Esophagus squamous epithelium (tissue), 5 donors: ENCODE measurements at regions not wholly inside any gene's neighbourhood (a gene's known extent, or its start where the extent isn't known, plus 50 kb on each side); places are given as distances from the start of the nearest gene placed in this dataset.

Experiments
- DNase-seq: peaks from one replicate; lab custom pipeline; 2025; lab: John Stamatoyannopoulos, UW
- H3K27ac ChIP-seq, 4 donors: fragments of 200-600 bp; sonication (generic); one replicate each; pipeline ENCODE4 v1.5.1; 2016 to 2019; ENCODE audit warnings: mild to moderate bottlenecking in 1 of 4
- H3K27me3 ChIP-seq, 4 donors: fragments of 200-600 bp; sonication (generic); 1 replicate in 3 of 4; 2 replicates in 1 of 4; pipeline versions ENCODE4 v1.5.1 to v1.6.0; 2017 to 2021; ENCODE audit warnings: antibody characterized with exemption in 1 of 4
- H3K36me3 ChIP-seq, 3 donors: fragments of 200-600 bp; sonication (generic); one replicate each; pipeline ENCODE4 v1.5.1; 2016 to 2019
- H3K4me1 ChIP-seq, 3 donors: fragments of 200-600 bp; sonication (generic); one replicate each; pipeline ENCODE4 v1.5.1; 2017 to 2019
- H3K4me3 ChIP-seq, 4 donors: fragments of 200-600 bp; sonication (generic); 1 replicate in 3 of 4; 2 replicates in 1 of 4; pipeline ENCODE4 v1.5.1; 2016 to 2019; ENCODE audit warnings: mild to moderate bottlenecking in 2 of 4, moderate library complexity in 1 of 4
- H3K9me3 ChIP-seq, 3 donors: fragments of 200-600 bp; sonication (generic); one replicate each; pipeline ENCODE4 v1.5.1; 2016 to 2019
- CTCF ChIP-seq, 6 experiments: fragments of 450-650 bp in 4 of 6; fragments of 200-600 bp in 2 of 6; sonication (generic) in 2 of 6; IDR thresholded peaks; one replicate each; pipeline ENCODE4 v1.5.1; 2016 to 2019; ENCODE audit warnings: antibody characterized with exemption in 6 of 6, mild to moderate bottlenecking in 4 of 6, moderate library complexity in 4 of 6
- POLR2A ChIP-seq, 4 donors: fragments of 450-650 bp; IDR thresholded peaks; one replicate each; pipeline ENCODE4 v1.6.1; 2017; ENCODE audit warnings: antibody characterized with exemption in 4 of 4, mild to moderate bottlenecking in 4 of 4, moderate library complexity in 3 of 4
- WGBS, 2 donors: methylation state at CpG; one replicate each; pipeline ENCODE4 v1.1.5; 2018; 5-methylcytosine and 5-hydroxymethylcytosine counted together
- intact Hi-C: fragments of 100-400 bp; cut with DNase I; formaldehyde crosslinking; loops from one replicate; pipeline ENCODE4 v1.15.0; 2022
- donor health status: DM: yes; HTN: yes; CAD: no.

- intact Hi-C loops, result no loop called here
- TF ChIP-seq CTCF (IDR thresholded peaks at IDR 0.05), result no peak
- H3K27me3 ChIP-seq, result no peaks in the 10 kb centered on the region
- no peaks in the 10 kb centered on the region for H3K36me3 ChIP-seq
- H3K27ac ChIP-seq, result no peak overlapping the region
- no peak for DNase-seq
- no peak overlapping the region for H3K4me3 ChIP-seq
- 78 to 79% methylated on average over 5 of the region's 5 CpGs for WGBS, 2 donors
- peaks cover 0 to 9% (median 8%) of the 10 kb centered on the region in 3 donors for H3K9me3 ChIP-seq
- peaks cover 0 to 13% (median 0%) of the 10 kb centered on the region in 3 donors for H3K4me1 ChIP-seq
These were observed 340.0 kb upstream of the ACTBL2 start for GRCh38 chr5:57822651-57823050.

GRCh38 chr5:57818397-57818796 lies 335.8 kb upstream of the ACTBL2 start:
- TF ChIP-seq CTCF (IDR thresholded peaks at IDR 0.05) (no peak), POLR2A (IDR thresholded peaks at IDR 0.05) (no peak)
- Histone ChIP-seq H3K36me3 (no peaks in the 10 kb centered on the region), H3K9me3 (peaks cover 0 to 9% (median 8%) of the 10 kb centered on the region in 3 donors), H3K4me3 (no peak overlapping the region), H3K27ac (no peak overlapping the region), H3K4me1 (peaks cover 0 to 23% (median 9%) of the 10 kb centered on the region in 3 donors), H3K27me3 (no peaks in the 10 kb centered on the region)
- DNase-seq, result no peak
- intact Hi-C loops, result no loop called here

GRCh38 chr5:57817924-57818323 lies 335.3 kb upstream of the ACTBL2 start:
- Histone ChIP-seq H3K27ac (no peak overlapping the region), H3K27me3 (no peaks in the 10 kb centered on the region), H3K4me3 (no peak overlapping the region), H3K9me3 (peaks cover 0 to 9% (median 8%) of the 10 kb centered on the region in 3 donors), H3K36me3 (no peaks in the 10 kb centered on the region), H3K4me1 (peaks cover 0 to 23% (median 9%) of the 10 kb centered on the region in 3 donors)
- WGBS, 2 donors, result 62 to 83% methylated on average over 3 of the region's 3 CpGs
- TF ChIP-seq CTCF (IDR thresholded peaks at IDR 0.05), result no peak
- no peak for TF ChIP-seq POLR2A (IDR thresholded peaks at IDR 0.05)
- no peak for DNase-seq
- intact Hi-C loops, result no loop called here

GRCh38 chr5:57817001-57817453 lies 334.4 kb upstream of the ACTBL2 start:
- no peak for TF ChIP-seq POLR2A (IDR thresholded peaks at IDR 0.05)
- DNase-seq, result no peak
- intact Hi-C loops, result no loop called here
- Histone ChIP-seq H3K27ac (no peak overlapping the region), H3K36me3 (no peaks in the 10 kb centered on the region), H3K4me3 (no peak overlapping the region), H3K4me1 (peaks cover 0 to 23% (median 9%) of the 10 kb centered on the region in 3 donors), H3K9me3 (peaks cover 0 to 9% (median 8%) of the 10 kb centered on the region in 3 donors), H3K27me3 (no peaks in the 10 kb centered on the region)
- 30 to 53% methylated on average over 2 of the region's 2 CpGs for WGBS, 2 donors

DNA sequence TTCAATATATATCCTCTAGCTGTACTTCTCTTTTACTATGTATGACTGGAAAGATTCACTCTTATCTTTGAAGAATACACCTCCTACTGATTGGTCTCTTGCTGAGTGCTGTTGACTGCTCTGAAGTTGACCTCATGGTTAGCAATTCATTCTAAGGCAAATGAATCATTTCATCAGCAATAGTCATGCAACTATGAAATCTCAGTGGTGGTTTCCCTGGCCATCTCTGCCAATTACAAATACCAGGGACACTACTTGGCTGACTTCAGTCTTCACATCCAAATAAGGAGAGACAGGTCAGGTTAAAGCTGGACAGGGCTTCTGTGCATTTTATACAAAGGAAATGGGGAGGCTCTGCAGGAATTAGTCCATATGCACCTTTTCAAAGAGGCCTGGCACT lies 333.5 kb upstream of the ACTBL2 start:
- Histone ChIP-seq H3K9me3 (peaks cover 0 to 8% (median 6%) of the 10 kb centered on the region in 3 donors), H3K27me3 (no peaks in the 10 kb centered on the region), H3K4me3 (no peak overlapping the region), H3K4me1 (peaks cover 0 to 23% (median 9%) of the 10 kb centered on the region in 3 donors), H3K36me3 (no peaks in the 10 kb centered on the region), H3K27ac (no peak overlapping the region)
- TF ChIP-seq POLR2A (IDR thresholded peaks at IDR 0.05) (no peak), CTCF (IDR thresholded peaks at IDR 0.05) (no peak)
- no peak for DNase-seq
- intact Hi-C loops, result no loop called here

DNA sequence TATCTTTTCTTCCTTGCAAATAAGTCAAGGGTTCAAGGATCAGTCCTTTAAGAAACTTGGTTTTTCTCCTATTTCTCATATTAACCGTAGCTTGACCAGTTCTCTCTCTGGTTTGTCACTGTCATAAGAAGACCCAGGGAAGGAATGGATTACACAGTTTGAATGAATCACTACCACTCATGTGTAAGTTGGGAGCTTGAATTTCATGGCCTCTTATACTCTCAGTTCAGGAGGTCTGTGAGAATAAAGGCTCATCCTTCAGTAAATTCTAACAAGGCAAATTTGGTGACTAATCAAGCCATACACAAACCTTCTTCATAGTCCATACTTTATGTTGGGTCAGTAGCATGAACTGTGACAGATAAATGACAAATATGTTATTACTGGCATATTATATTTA lies 323.1 kb upstream of the ACTBL2 start:
- Histone ChIP-seq H3K4me1 (no peaks in the 10 kb centered on the region), H3K4me3 (no peak overlapping the region), H3K9me3 (no peaks in the 10 kb centered on the region), H3K36me3 (no peaks in the 10 kb centered on the region), H3K27me3 (no peaks in the 10 kb centered on the region), H3K27ac (no peak overlapping the region)
- no peak for DNase-seq
- intact Hi-C loops, result no loop called here
- WGBS, 2 donors, result 88 to 93% methylated on average over 1 of the region's 1 CpG
- TF ChIP-seq CTCF (IDR thresholded peaks at IDR 0.05) (no peak), POLR2A (IDR thresholded peaks at IDR 0.05) (no peak)
